WTC11 (cell line): ENCODE measurements at regions not wholly inside any gene's neighbourhood (a gene's known extent, or its start where the extent isn't known, plus 50 kb on each side); places are given as distances from the start of the nearest gene placed in this dataset.

Experiments used
- ATAC-seq: fragments of 200-7000 bp; cut with Tn5 transposase; 2 replicates; pipeline ENCODE4 v1.10.0; 2021; ENCODE audit warnings: mild to moderate bottlenecking, moderate library complexity
- CTCF ChIA-PET: fragments of 300-600 bp; sonication (Branson Sonifier 250); formaldehyde crosslinking; loops from one replicate; lab custom pipeline; 2021; ENCODE audit warnings: antibody characterized with exemption; lab: Charles Lee
- POLR2A ChIA-PET: fragments of 350-600 bp; sonication (Branson Sonifier 250); formaldehyde crosslinking; loops from one replicate; lab custom pipeline; 2021; ENCODE audit warnings: antibody characterized with exemption; lab: Charles Lee
- DNase-seq: peaks from one replicate; pipeline ENCODE4 v3.0.0; 2021; ENCODE audit warnings: low spot score
- H3K27ac Mint-ChIP-seq: 2 replicates; pipeline ENCODE4 v1.8.0; 2021; ENCODE audit warnings: mixed read lengths
- H3K27me3 Mint-ChIP-seq: 2 replicates; pipeline ENCODE4 v1.8.0; 2021; ENCODE audit warnings: low read depth, mild to moderate bottlenecking, moderate library complexity, mixed read lengths
- H3K36me3 Mint-ChIP-seq: 2 replicates; pipeline ENCODE4 v1.8.0; 2021; ENCODE audit warnings: mixed read lengths
- H3K4me1 Mint-ChIP-seq: 2 replicates; pipeline ENCODE4 v1.8.0; 2022; ENCODE audit warnings: mixed read lengths
- H3K4me3 Mint-ChIP-seq: 2 replicates; pipeline ENCODE4 v1.8.0; 2021; ENCODE audit warnings: mild to moderate bottlenecking, moderate library complexity, mixed read lengths
- H3K9me3 Mint-ChIP-seq: 2 replicates; pipeline ENCODE4 v1.8.0; 2021; ENCODE audit warnings: mixed read lengths
- ATF6 ChIP-seq: sonication (generic); formaldehyde crosslinking; IDR thresholded peaks from 2 replicates; pipeline ENCODE4 v1.8.1; 2023; ENCODE audit warnings: mild to moderate bottlenecking, missing genetic modification reagents
- CREM ChIP-seq: sonication (generic); formaldehyde crosslinking; IDR thresholded peaks from 2 replicates; pipeline ENCODE4 v1.8.1; 2022; ENCODE audit warnings: mild to moderate bottlenecking, missing genetic modification reagents, moderate library complexity
- E2F1 ChIP-seq: sonication (generic); formaldehyde crosslinking; IDR thresholded peaks from 2 replicates; pipeline ENCODE4 v1.8.0; 2022; ENCODE audit warnings: mild to moderate bottlenecking, missing genetic modification reagents
- E2F5 ChIP-seq: sonication (generic); formaldehyde crosslinking; IDR thresholded peaks from 2 replicates; pipeline ENCODE4 v1.8.1; 2022; ENCODE audit warnings: mild to moderate bottlenecking, moderate library complexity, missing genetic modification reagents
- EMX1 ChIP-seq: fragments of 250-450 bp; sonication (Bioruptor Pico); IDR thresholded peaks from 2 replicates; pipeline ENCODE4 v1.8.0; 2021; ENCODE audit warnings: mild to moderate bottlenecking
- ESRRA ChIP-seq: sonication (generic); formaldehyde crosslinking; IDR thresholded peaks from 2 replicates; pipeline ENCODE4 v1.8.1; 2022; ENCODE audit warnings: mild to moderate bottlenecking, missing genetic modification reagents, borderline replicate concordance
- ETV6 ChIP-seq: sonication (generic); formaldehyde crosslinking; IDR thresholded peaks from 2 replicates; pipeline ENCODE4 v1.8.1; 2022; ENCODE audit warnings: mild to moderate bottlenecking, missing genetic modification reagents
- FOXJ3 ChIP-seq: sonication (generic); formaldehyde crosslinking; IDR thresholded peaks from 2 replicates; pipeline ENCODE4 v1.9.0; 2021; ENCODE audit warnings: missing genetic modification reagents, mild to moderate bottlenecking, borderline replicate concordance
- FOXP1 ChIP-seq: sonication (generic); formaldehyde crosslinking; IDR thresholded peaks from 2 replicates; pipeline ENCODE4 v1.8.0; 2022; ENCODE audit warnings: missing genetic modification reagents, mild to moderate bottlenecking, moderate library complexity, borderline replicate concordance
- GABPB1 ChIP-seq: sonication (generic); formaldehyde crosslinking; IDR thresholded peaks from 2 replicates; pipeline ENCODE4 v1.8.1; 2023; ENCODE audit warnings: mild to moderate bottlenecking, missing genetic modification reagents
- HMGXB4 ChIP-seq: sonication (generic); formaldehyde crosslinking; IDR thresholded peaks from 2 replicates; pipeline ENCODE4 v1.8.1; 2023; ENCODE audit warnings: mild to moderate bottlenecking, moderate library complexity, missing genetic modification reagents
- JAZF1 ChIP-seq: fragments of 250-450 bp; sonication (Bioruptor Pico); IDR thresholded peaks from 2 replicates; pipeline ENCODE4 v1.9.0; 2021; ENCODE audit warnings: moderate library complexity, mild to moderate bottlenecking, inconsistent platforms
- JUN ChIP-seq: sonication (generic); formaldehyde crosslinking; IDR thresholded peaks from 2 replicates; pipeline ENCODE4 v1.8.0; 2023; ENCODE audit warnings: mild to moderate bottlenecking, missing genetic modification reagents
- MXD4 ChIP-seq: fragments of 250-450 bp; sonication (Bioruptor Pico); IDR thresholded peaks from 2 replicates; pipeline ENCODE4 v1.8.0; 2021; ENCODE audit warnings: mild to moderate bottlenecking, moderate library complexity, borderline replicate concordance
- PRDM15 ChIP-seq: sonication (generic); formaldehyde crosslinking; IDR thresholded peaks from 2 replicates; pipeline ENCODE4 v1.8.0; 2022; ENCODE audit warnings: missing genetic modification reagents
- PRRX2 ChIP-seq: fragments of 250-450 bp; sonication (Bioruptor Pico); IDR thresholded peaks from 2 replicates; pipeline ENCODE4 v1.8.0; 2021; ENCODE audit warnings: mild to moderate bottlenecking
- RORB ChIP-seq: fragments of 250-450 bp; sonication (Bioruptor Pico); IDR thresholded peaks from 2 replicates; pipeline ENCODE4 v1.9.0; 2021; ENCODE audit warnings: mild to moderate bottlenecking
- SMAD3 ChIP-seq: sonication (generic); formaldehyde crosslinking; IDR thresholded peaks from 2 replicates; pipeline ENCODE4 v1.8.0; 2022; ENCODE audit warnings: missing genetic modification reagents, mild to moderate bottlenecking, borderline replicate concordance
- SP1 ChIP-seq: sonication (generic); formaldehyde crosslinking; conservative IDR thresholded peaks from 2 replicates; pipeline ENCODE4 v1.8.1; 2022; ENCODE audit warnings: missing genetic modification reagents
- USF2 ChIP-seq: sonication (generic); formaldehyde crosslinking; IDR thresholded peaks from 2 replicates; pipeline ENCODE4 v1.8.1; 2023; ENCODE audit warnings: mild to moderate bottlenecking, missing genetic modification reagents, moderate library complexity
- ZNF232 ChIP-seq: sonication (generic); formaldehyde crosslinking; IDR thresholded peaks from 2 replicates; pipeline ENCODE4 v1.8.0; 2022; ENCODE audit warnings: mild to moderate bottlenecking, missing genetic modification reagents

- Mint-ChIP-seq H3K27me3 (peaks cover 19% of the 10 kb centered on the region), H3K4me1 (no peaks in the 10 kb centered on the region), H3K4me3 (no peak overlapping the region), H3K27ac (no peak overlapping the region), H3K36me3 (peaks cover 80% of the 10 kb centered on the region), H3K9me3 (peaks cover 80% of the 10 kb centered on the region)
- ATAC-seq (no peak), DNase-seq (no peak)
- CTCF ChIA-PET, result no interaction called here
- TF ChIP-seq E2F5, result no peak
- no peak for TF ChIP-seq SP1 (CRISPR knock-in tag)
- TF ChIP-seq RORB (CRISPR knock-in tag), result no peak
- no peak for TF ChIP-seq MXD4 (CRISPR knock-in tag)
- no peak for TF ChIP-seq E2F1 (CRISPR knock-in tag)
- no peak for TF ChIP-seq JAZF1
- no peak for TF ChIP-seq SMAD3 (CRISPR knock-in tag)
- TF ChIP-seq CREM (CRISPR knock-in tag), result no peak
- no peak for TF ChIP-seq ETV6 (CRISPR knock-in tag)
- TF ChIP-seq FOXP1 (CRISPR knock-in tag), result no peak
- TF ChIP-seq GABPB1 (CRISPR knock-in tag), result no peak
- TF ChIP-seq USF2 (CRISPR knock-in tag), result no peak
- no peak for TF ChIP-seq PRDM15
- TF ChIP-seq ATF6 (CRISPR knock-in tag), result no peak
- TF ChIP-seq ESRRA, result no peak
- POLR2A ChIA-PET, result no interaction called here
Measured at GRCh38 chr10:130554701-130555410, 418.7 kb downstream of the GLRX3 start.

- no peak overlapping the region for H3K27ac Mint-ChIP-seq
- H3K27me3 Mint-ChIP-seq, result peaks cover 19% of the 10 kb centered on the region
- ATAC-seq (no peak), DNase-seq (no peak)
- H3K4me1 Mint-ChIP-seq, result no peaks in the 10 kb centered on the region
- ChIA-PET CTCF (no interaction called here), POLR2A (no interaction called here)
- H3K4me3 Mint-ChIP-seq, result no peak overlapping the region
- peaks cover 79% of the 10 kb centered on the region for H3K9me3 Mint-ChIP-seq
- peaks cover 79% of the 10 kb centered on the region for H3K36me3 Mint-ChIP-seq
- TF ChIP-seq ZNF232 (CRISPR knock-in tag) (no peak), E2F5 (no peak), JUN (no peak), PRRX2 (CRISPR knock-in tag) (no peak), ESRRA (no peak), FOXJ3 (no peak), EMX1 (no peak), HMGXB4 (CRISPR knock-in tag) (no peak), ATF6 (CRISPR knock-in tag) (no peak)
Measured at GRCh38 chr10:130555411-130555750, 419.2 kb downstream of the GLRX3 start.
